ENCODE measurements at regions not wholly inside any gene's neighbourhood (a gene's known extent, or its start where the extent isn't known, plus 50 kb on each side); places are given as distances from the start of the nearest gene placed in this dataset.

GRCh38 chr14:62308316-62308715 lies 546.1 kb downstream of the SNAPC1 start:
- no peak overlapping the region for H3K4me2 ChIP-seq (ENCODE audit: extremely low read depth, insufficient read depth, low read length)
- no peaks in the 10 kb centered on the region for H3K27me3 ChIP-seq (ENCODE audit: control insufficient read depth, insufficient read depth, low read length)
- H3K4me1 ChIP-seq (ENCODE audit: control insufficient read depth, extremely low read depth, insufficient read depth, low read length): no peaks in the 10 kb centered on the region
- no peak overlapping the region for H3K4me3 ChIP-seq (replicated peaks in 1 of 4; ENCODE audit: control extremely low read depth in 1 of 4, insufficient read depth in 1 of 4, low read depth in 3 of 4, low read length in 4 of 4)
- no peak overlapping the region for H3K9ac ChIP-seq (ENCODE audit: insufficient read depth, low read length)
- H3K27ac ChIP-seq (ENCODE audit: insufficient read depth, low read length): no peak overlapping the region
- H3K36me3 ChIP-seq (ENCODE audit: control insufficient read depth, insufficient read depth, low read length): no peaks in the 10 kb centered on the region
- TF ChIP-seq EZH2 (IDR thresholded peaks at IDR 0.05; ENCODE audit: low read length, missing control alignments): no peak
- TF ChIP-seq CTCF (conservative IDR thresholded peaks at IDR 0.05 in 1 of 2, IDR thresholded peaks at IDR 0.05 in 1 of 2; ENCODE audit: low read depth in 1 of 2, low read length in 2 of 2): no peak
- no peaks in the 10 kb centered on the region for H4K20me1 ChIP-seq (ENCODE audit: control insufficient read depth, extremely low read depth, insufficient read depth, low read length)
- H3K9me3 ChIP-seq (ENCODE audit: control insufficient read depth, insufficient read depth, low read depth, low read length): no peaks in the 10 kb centered on the region
- no peak for DNase-seq (ENCODE audit: low read depth in 2 of 2)
- H3K79me2 ChIP-seq (ENCODE audit: control insufficient read depth, insufficient read depth, low read length): no peaks in the 10 kb centered on the region
- no peak overlapping the region for H2AFZ ChIP-seq (ENCODE audit: low read length)

- H2AFZ ChIP-seq (ENCODE audit: low read length): no peak overlapping the region
- peak in 1 of 2 donors; percentile 31 for DNase-seq (ENCODE audit: low read depth in 2 of 2)
- no peaks in the 10 kb centered on the region for H3K79me2 ChIP-seq (ENCODE audit: control insufficient read depth, insufficient read depth, low read length)
- H3K9ac ChIP-seq (ENCODE audit: insufficient read depth, low read length): no peak overlapping the region
- TF ChIP-seq CTCF (conservative IDR thresholded peaks at IDR 0.05 in 1 of 2, IDR thresholded peaks at IDR 0.05 in 1 of 2; ENCODE audit: low read depth in 1 of 2, low read length in 2 of 2): no peak
- TF ChIP-seq EZH2 (IDR thresholded peaks at IDR 0.05; ENCODE audit: low read length, missing control alignments): no peak
- no peaks in the 10 kb centered on the region for H3K4me1 ChIP-seq (ENCODE audit: control insufficient read depth, extremely low read depth, insufficient read depth, low read length)
- H3K9me3 ChIP-seq (ENCODE audit: control insufficient read depth, insufficient read depth, low read depth, low read length): no peaks in the 10 kb centered on the region
- H3K4me2 ChIP-seq (ENCODE audit: extremely low read depth, insufficient read depth, low read length): no peak overlapping the region
- H3K27me3 ChIP-seq (ENCODE audit: control insufficient read depth, insufficient read depth, low read length): no peaks in the 10 kb centered on the region
- no peaks in the 10 kb centered on the region for H3K36me3 ChIP-seq (ENCODE audit: control insufficient read depth, insufficient read depth, low read length)
- H3K4me3 ChIP-seq (replicated peaks in 1 of 4; ENCODE audit: control extremely low read depth in 1 of 4, insufficient read depth in 1 of 4, low read depth in 3 of 4, low read length in 4 of 4): no peak overlapping the region
- no peaks in the 10 kb centered on the region for H4K20me1 ChIP-seq (ENCODE audit: control insufficient read depth, extremely low read depth, insufficient read depth, low read length)
- H3K27ac ChIP-seq (ENCODE audit: insufficient read depth, low read length): no peak overlapping the region
These were observed 546.7 kb downstream of the SNAPC1 start for GRCh38 chr14:62308891-62309290.

GRCh38 chr14:62313212-62313611 lies 551.0 kb downstream of the SNAPC1 start:
- Histone ChIP-seq H3K9me3 (ENCODE audit: control insufficient read depth, insufficient read depth, low read depth, low read length) (no peaks in the 10 kb centered on the region), H3K36me3 (ENCODE audit: control insufficient read depth, insufficient read depth, low read length) (no peaks in the 10 kb centered on the region), H3K79me2 (ENCODE audit: control insufficient read depth, insufficient read depth, low read length) (no peaks in the 10 kb centered on the region), H3K27me3 (ENCODE audit: control insufficient read depth, insufficient read depth, low read length) (no peaks in the 10 kb centered on the region), H3K4me3 (replicated peaks in 1 of 4; ENCODE audit: control extremely low read depth in 1 of 4, insufficient read depth in 1 of 4, low read depth in 3 of 4, low read length in 4 of 4) (no peak overlapping the region), H2AFZ (ENCODE audit: low read length) (no peak overlapping the region), H3K4me2 (ENCODE audit: extremely low read depth, insufficient read depth, low read length) (no peak overlapping the region), H3K4me1 (ENCODE audit: control insufficient read depth, extremely low read depth, insufficient read depth, low read length) (no peaks in the 10 kb centered on the region), H3K9ac (ENCODE audit: insufficient read depth, low read length) (no peak overlapping the region), H4K20me1 (ENCODE audit: control insufficient read depth, extremely low read depth, insufficient read depth, low read length) (no peaks in the 10 kb centered on the region), H3K27ac (ENCODE audit: insufficient read depth, low read length) (no peak overlapping the region)
- DNase-seq (ENCODE audit: low read depth in 2 of 2): no peak
- TF ChIP-seq EZH2 (IDR thresholded peaks at IDR 0.05; ENCODE audit: low read length, missing control alignments) (no peak), CTCF (conservative IDR thresholded peaks at IDR 0.05 in 1 of 2, IDR thresholded peaks at IDR 0.05 in 1 of 2; ENCODE audit: low read depth in 1 of 2, low read length in 2 of 2) (no peak)

All from fibroblast of lung (primary cell).